Osteocyte (in vitro differentiated cells): ENCODE measurements at regions not wholly inside any gene's neighbourhood (a gene's known extent, or its start where the extent isn't known, plus 50 kb on each side); places are given as distances from the start of the nearest gene placed in this dataset.

ENCODE experiments used
- DNase-seq: peaks from one replicate; pipeline ENCODE4 v3.0.0; 2021; ENCODE audit warnings: mixed read lengths; ENCODE audit not compliant: unreplicated experiment; ENCODE audit errors: extremely low spot score
- H3K27ac Mint-ChIP-seq: one replicate; pipeline ENCODE4 v1.8.0; 2021; ENCODE audit warnings: mild to moderate bottlenecking, mixed read lengths; ENCODE audit not compliant: unreplicated experiment
- H3K27me3 Mint-ChIP-seq: one replicate; pipeline ENCODE4 v1.8.0; 2021; ENCODE audit warnings: mixed read lengths; ENCODE audit not compliant: unreplicated experiment
- H3K36me3 Mint-ChIP-seq: one replicate; pipeline ENCODE4 v1.8.0; 2021; ENCODE audit warnings: mixed read lengths; ENCODE audit not compliant: unreplicated experiment
- H3K4me1 Mint-ChIP-seq: one replicate; pipeline ENCODE4 v1.8.0; 2021; ENCODE audit warnings: mixed read lengths; ENCODE audit not compliant: unreplicated experiment
- H3K4me3 Mint-ChIP-seq: one replicate; pipeline ENCODE4 v1.8.0; 2021; ENCODE audit warnings: mild to moderate bottlenecking, moderate library complexity, mixed read lengths; ENCODE audit not compliant: unreplicated experiment
- H3K9me3 Mint-ChIP-seq: one replicate; pipeline ENCODE4 v1.8.0; 2021; ENCODE audit warnings: mixed read lengths; ENCODE audit not compliant: unreplicated experiment
- TF ChIP-seq, protein P1 (sequence below): fragments of 200-600 bp; sonication (generic); IDR thresholded peaks from 2 replicates; pipeline ENCODE4 v1.5.0; 2021; ENCODE audit warnings: antibody characterized with exemption, mild to moderate bottlenecking, moderate library complexity

DNA sequence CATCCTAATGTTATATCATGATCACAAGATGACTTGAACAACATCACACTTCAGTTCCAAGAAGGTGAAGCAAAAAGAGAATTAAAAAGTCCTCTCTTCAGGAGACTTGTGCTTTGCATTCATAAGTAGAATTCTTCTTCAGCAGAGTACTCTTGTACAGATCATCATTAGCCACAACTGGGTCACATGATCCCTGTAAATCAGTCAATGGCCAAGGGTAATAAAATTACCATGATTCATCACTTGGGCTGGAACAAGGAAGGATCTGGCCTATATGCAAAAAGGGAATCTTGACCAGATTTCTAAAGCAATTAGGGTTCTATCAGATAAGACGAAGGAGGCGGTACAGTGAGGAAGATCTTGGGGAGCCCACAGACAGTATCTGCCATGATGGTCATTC lies 458.0 kb upstream of the DEPDC1 start:
- DNase-seq: no peak
- no peaks in the 10 kb centered on the region for H3K36me3 Mint-ChIP-seq
- TF ChIP-seq, protein P1, sequence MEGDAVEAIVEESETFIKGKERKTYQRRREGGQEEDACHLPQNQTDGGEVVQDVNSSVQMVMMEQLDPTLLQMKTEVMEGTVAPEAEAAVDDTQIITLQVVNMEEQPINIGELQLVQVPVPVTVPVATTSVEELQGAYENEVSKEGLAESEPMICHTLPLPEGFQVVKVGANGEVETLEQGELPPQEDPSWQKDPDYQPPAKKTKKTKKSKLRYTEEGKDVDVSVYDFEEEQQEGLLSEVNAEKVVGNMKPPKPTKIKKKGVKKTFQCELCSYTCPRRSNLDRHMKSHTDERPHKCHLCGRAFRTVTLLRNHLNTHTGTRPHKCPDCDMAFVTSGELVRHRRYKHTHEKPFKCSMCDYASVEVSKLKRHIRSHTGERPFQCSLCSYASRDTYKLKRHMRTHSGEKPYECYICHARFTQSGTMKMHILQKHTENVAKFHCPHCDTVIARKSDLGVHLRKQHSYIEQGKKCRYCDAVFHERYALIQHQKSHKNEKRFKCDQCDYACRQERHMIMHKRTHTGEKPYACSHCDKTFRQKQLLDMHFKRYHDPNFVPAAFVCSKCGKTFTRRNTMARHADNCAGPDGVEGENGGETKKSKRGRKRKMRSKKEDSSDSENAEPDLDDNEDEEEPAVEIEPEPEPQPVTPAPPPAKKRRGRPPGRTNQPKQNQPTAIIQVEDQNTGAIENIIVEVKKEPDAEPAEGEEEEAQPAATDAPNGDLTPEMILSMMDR: no peak
- H3K4me3 Mint-ChIP-seq: no peak overlapping the region
- H3K27ac Mint-ChIP-seq: no peak overlapping the region
- H3K9me3 Mint-ChIP-seq: peaks cover 5% of the 10 kb centered on the region
- no peaks in the 10 kb centered on the region for H3K4me1 Mint-ChIP-seq
- no peaks in the 10 kb centered on the region for H3K27me3 Mint-ChIP-seq

DNA sequence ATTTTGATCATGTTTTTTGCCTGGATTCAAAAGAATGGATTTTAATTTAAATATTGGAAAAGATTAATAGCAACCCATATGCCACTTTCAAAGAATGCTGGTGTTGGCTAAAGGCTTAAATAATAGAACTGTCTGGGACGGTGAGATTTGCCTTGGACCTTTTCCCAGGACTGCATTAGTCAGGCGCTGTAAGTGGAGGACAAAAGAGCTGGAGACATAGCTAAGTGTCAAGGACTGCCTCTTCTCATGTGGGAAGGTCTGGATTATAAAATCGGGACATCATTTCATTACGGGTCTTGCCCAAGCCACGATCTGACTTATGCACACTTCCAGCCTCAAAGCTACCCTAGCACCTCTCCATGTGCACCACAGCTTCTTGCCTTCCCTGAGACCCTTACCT lies 458.5 kb upstream of the DEPDC1 start:
- TF ChIP-seq, protein P1: no peak
- Mint-ChIP-seq H3K27me3 (no peaks in the 10 kb centered on the region), H3K27ac (no peak overlapping the region), H3K4me3 (no peak overlapping the region), H3K4me1 (no peaks in the 10 kb centered on the region), H3K36me3 (no peaks in the 10 kb centered on the region), H3K9me3 (peaks cover 5% of the 10 kb centered on the region)
- DNase-seq: no peak

- Mint-ChIP-seq H3K4me3 (no peak overlapping the region), H3K4me1 (no peaks in the 10 kb centered on the region), H3K27ac (no peak overlapping the region)
Measured at GRCh38 chr1:68958958-68959357, 462.1 kb upstream of the DEPDC1 start.

DNA sequence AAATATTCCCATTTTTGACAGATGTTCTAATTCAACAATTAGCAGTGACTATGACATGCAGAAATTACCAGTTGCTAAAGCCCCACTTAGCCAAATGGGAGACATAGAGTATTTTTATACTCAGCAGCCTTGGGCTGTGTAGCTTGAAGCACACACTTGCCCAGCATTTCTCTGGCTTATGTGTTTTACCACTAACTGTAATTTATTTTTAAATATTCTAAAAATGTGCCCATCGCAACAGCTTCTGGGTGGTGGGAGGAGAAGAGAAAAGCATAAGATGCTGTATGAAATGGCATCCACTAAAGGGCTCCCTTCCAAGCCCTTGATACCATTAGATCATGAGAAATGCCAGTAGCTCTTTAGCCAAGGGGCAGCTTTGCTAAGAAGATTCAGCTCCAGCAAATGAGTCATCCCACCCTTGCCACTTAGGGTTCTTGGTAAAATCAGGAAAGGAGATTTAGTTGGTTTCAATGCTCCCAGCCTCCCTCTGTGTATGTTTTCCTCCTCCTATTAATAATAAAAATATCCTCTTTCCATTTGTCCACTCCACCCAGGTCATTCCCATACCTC lies 462.7 kb upstream of the DEPDC1 start:
- TF ChIP-seq, protein P1: no peak
- no peak for DNase-seq
- no peaks in the 10 kb centered on the region for H3K4me1 Mint-ChIP-seq
- H3K4me3 Mint-ChIP-seq: no peak overlapping the region
- H3K27me3 Mint-ChIP-seq: no peaks in the 10 kb centered on the region
- H3K36me3 Mint-ChIP-seq: no peaks in the 10 kb centered on the region
- H3K27ac Mint-ChIP-seq: no peak overlapping the region
- no peaks in the 10 kb centered on the region for H3K9me3 Mint-ChIP-seq

More at GRCh38 chr1:68958958-68959357, 462.1 kb upstream of the DEPDC1 start:
- TF ChIP-seq, protein P1: no peak
- no peak for DNase-seq
- Mint-ChIP-seq H3K9me3 (no peaks in the 10 kb centered on the region), H3K27me3 (no peaks in the 10 kb centered on the region), H3K36me3 (no peaks in the 10 kb centered on the region)

GRCh38 chr1:68961143-68961542 lies 464.3 kb upstream of the DEPDC1 start:
- no peak overlapping the region for H3K27ac Mint-ChIP-seq
- no peak for DNase-seq
- H3K27me3 Mint-ChIP-seq: no peaks in the 10 kb centered on the region
- no peak overlapping the region for H3K4me3 Mint-ChIP-seq
- H3K9me3 Mint-ChIP-seq: no peaks in the 10 kb centered on the region
- H3K36me3 Mint-ChIP-seq: no peaks in the 10 kb centered on the region
- TF ChIP-seq, protein P1: no peak
- H3K4me1 Mint-ChIP-seq: no peaks in the 10 kb centered on the region
